NCI-H2196 treated with DMSO at 0.1 percent for 48 hours (cell line): ENCODE measurements at regions not wholly inside any gene's neighbourhood (a gene's known extent, or its start where the extent isn't known, plus 50 kb on each side); places are given as distances from the start of the nearest gene placed in this dataset.
"Not testable (repeated sequence)": the region's sequence is repeated elsewhere in the genome, so short reads cannot be mapped to it uniquely, and the experiment has no call there.

Experiments used
- DNase-seq: peaks from one replicate; lab custom pipeline; 2025; ENCODE audit not compliant: unreplicated experiment; lab: John Stamatoyannopoulos, UW

DNA sequence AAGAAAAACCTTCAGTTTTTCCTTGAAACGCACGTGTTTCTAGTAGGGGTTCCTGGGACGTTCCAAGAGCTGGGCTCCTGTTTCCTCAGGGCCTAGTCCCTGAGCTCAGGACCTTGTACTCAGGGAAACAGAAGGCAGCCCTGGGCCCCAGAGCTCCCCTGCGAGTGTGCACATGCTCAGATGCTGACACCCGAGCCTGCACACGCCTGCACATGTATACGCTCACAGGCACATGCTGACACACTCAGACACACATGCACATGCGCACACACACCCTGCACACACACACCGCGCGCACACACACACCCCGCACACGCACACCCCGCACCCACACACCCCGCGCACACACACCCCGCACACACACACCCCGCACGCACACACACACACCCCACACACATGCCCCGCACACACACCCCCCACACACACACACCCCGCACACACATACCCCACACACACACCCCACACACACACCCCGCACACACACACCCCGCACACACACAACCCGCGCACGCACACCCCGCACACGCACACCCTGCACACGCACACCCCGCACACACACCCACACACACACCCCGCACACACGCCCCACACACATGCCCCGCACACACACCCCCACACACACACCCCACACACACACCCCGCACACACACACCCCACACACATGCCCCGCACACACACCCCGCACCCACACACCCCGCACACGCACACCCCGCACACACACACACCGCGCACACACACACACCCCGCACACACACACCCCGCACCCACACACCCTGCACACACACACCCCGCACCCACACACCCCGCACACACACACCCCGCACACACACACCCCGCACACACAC is 52.2 kb downstream of the CALML3 start:
- no peak for DNase-seq

DNA sequence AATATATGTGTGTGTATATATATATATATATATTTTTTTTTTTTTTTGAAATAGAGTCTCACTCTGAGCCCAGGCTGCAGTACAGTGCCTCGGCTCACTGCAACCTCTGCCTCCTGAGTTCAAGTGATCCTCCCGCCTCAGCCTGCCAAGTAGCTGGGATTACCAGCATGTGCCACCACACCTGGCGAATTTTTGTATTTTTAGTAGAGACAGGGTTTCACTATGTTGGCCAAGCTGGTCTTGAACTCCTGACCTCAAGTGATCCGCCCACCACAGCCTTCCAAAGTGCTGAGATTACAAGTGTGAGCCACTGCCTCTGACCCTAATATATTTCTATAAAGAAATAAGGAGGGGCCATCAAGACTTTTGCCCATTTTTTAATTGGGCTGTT is 55.3 kb downstream of the CALML3 start:
- DNase-seq: not testable (repeated sequence)

DNA sequence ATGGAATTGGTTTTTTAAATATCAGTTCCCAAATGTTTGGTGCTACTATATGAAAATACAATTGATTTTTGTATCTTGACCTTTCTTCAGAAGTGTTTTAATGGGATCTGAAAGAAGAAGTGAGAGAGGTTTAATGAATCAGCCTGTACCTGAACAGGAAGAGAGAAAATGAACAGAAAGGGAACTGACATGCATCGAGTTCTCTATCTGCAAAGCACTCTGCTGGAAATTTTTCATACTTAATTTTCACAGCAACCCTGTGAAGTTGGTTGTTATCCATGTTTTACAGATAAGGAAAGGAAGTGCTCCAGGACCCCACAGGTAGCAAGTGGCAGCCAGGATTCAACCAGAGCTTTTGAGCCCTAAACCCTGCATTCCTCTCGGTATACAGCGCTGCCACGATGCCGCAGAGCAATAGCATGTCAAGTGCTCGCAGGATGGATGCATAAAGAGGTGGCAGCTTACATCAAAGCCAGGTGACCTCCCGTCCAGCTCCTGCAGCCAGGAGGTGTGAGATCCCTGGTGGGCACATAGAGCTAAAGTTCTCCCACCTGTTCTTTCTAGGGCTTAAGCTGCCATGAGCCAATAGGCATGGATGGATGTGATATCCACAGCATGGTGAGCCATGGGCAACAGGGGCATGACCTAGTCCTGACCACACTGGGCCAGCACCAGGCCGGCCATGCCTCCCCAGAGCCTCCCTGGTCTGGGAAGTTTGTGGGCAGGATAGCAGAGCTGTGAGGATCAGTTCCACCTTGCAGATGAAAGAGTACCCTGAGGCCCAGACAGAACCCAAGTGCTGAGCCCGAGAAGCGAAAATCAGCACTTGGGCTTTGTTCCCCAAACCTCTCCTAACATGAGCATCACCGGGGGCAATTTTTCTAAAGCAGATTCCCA is 57.2 kb downstream of the CALML3 start:
- DNase-seq: no peak

- no peak for DNase-seq
Observed at GRCh38 chr10:5582736-5583135, 58.0 kb downstream of the CALML3 start.

DNA sequence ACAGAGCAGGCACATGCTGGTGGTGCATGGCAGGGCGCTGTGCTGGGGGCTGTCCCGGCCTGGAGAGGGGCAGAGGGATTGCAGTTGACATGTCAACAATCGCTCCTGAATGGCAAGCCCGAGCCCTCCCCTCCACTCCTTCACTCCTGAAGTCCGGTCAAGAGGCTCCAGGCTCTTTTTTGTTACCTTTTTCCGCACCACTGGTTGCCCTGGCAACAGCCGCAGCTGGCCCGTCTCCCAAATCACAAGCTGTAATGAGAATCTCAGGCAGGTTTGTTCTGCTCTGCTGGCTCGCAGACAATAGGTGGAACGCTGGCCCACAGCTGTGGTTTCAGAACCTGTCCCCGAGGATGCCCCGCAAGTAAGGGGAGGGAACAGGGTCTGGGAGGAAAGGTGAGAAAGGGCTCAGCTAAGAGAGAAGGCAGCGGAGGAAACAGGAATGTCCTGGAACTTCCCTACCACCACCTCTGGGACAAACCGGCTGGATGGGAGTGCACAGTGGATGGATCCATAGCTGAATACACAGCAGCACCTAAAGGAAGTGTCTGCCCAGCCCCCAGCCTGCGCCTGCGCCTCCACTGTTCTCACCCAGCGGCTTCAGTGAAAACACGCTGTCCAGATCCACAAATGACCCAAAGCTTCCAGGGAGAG is 58.9 kb downstream of the CALML3 start:
- DNase-seq: peak; percentile 62

GRCh38 chr10:5584895-5585516 is 60.2 kb downstream of the CALML3 start:
- DNase-seq: no peak

- peak; percentile 24 for DNase-seq
Observed at GRCh38 chr10:5585517-5586206, 60.9 kb downstream of the CALML3 start.

- DNase-seq: no peak
Observed at GRCh38 chr10:5587151-5588079, 62.7 kb downstream of the CALML3 start.

DNA sequence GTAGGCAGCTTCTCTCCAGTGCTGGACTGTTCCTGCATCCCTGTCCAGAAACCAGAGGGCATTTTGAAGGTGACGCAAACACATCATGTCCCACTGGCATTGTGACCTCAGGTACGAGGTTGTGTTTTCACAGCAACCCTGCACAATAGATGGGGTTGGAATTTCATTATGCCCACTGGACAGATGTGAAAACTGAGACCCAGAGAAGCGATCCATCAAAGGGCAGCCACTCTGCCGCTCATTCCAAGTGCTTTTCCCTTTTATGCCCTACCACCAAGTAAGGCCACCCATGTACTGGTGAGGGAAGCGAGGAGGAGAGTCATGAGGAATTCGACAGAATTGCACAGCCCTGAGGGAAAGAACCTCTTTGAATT is 63.3 kb downstream of the CALML3 start:
- no peak for DNase-seq

DNA sequence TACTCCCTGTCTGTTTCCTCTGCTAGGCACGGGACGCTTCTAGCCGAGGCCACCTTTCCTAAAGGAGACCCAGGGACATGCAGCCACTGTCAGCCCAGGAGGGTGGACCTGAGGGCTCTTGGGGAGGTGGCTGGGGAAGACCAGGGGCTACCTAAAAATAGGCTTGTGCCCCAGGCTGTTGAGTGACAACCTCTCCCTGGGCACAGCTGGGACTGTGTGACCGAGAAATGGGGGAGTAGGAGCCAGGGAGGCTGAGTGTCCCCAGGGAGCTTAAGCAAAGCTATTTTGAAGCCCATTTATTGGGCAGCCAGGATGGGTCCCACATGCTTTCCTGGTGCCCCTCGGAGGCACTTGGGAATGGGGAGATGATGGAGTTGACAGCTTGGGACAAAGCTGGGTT is 63.8 kb downstream of the CALML3 start:
- DNase-seq: no peak
